HUES48 (cell line): ENCODE measurements at regions not wholly inside any gene's neighbourhood (a gene's known extent, or its start where the extent isn't known, plus 50 kb on each side); places are given as distances from the start of the nearest gene placed in this dataset.

Experiments
- H3K27ac ChIP-seq: one replicate; pipeline ENCODE4 v1.7.0; 2013; ENCODE audit warnings: low read depth, low read length, inconsistent platforms
- H3K27me3 ChIP-seq: 2 replicates; pipeline ENCODE4 v1.6.1; 2013; ENCODE audit warnings: mild to moderate bottlenecking, low read length; ENCODE audit not compliant: control insufficient read depth, insufficient read depth
- H3K36me3 ChIP-seq: 2 replicates; pipeline ENCODE4 v1.6.1; 2013; ENCODE audit warnings: low read length; ENCODE audit not compliant: control insufficient read depth, insufficient read depth
- H3K4me1 ChIP-seq: 2 replicates; pipeline ENCODE4 v1.6.1; 2013; ENCODE audit warnings: mild to moderate bottlenecking, low read length; ENCODE audit not compliant: control insufficient read depth, insufficient read depth
- H3K4me3 ChIP-seq: 2 replicates; pipeline ENCODE4 v1.5.1; 2013; ENCODE audit warnings: mild to moderate bottlenecking, low read depth, low read length
- H3K9ac ChIP-seq: 2 replicates; pipeline ENCODE4 v1.6.1; 2013; ENCODE audit warnings: mild to moderate bottlenecking, low read depth, low read length, moderate library complexity
- H3K9me3 ChIP-seq: 2 replicates; pipeline ENCODE4 v1.6.1; 2013; ENCODE audit warnings: low read length; ENCODE audit not compliant: control insufficient read depth, insufficient read depth

GRCh38 chr4:138646383-138646782 is 369.2 kb upstream of the NOCT start:
- no peak overlapping the region for H3K4me3 ChIP-seq
- no peaks in the 10 kb centered on the region for H3K36me3 ChIP-seq
- no peaks in the 10 kb centered on the region for H3K9me3 ChIP-seq
- H3K27me3 ChIP-seq = no peaks in the 10 kb centered on the region
- H3K27ac ChIP-seq = no peak overlapping the region
- H3K9ac ChIP-seq = no peak overlapping the region
- peaks cover 27% of the 10 kb centered on the region for H3K4me1 ChIP-seq

- H3K9me3 ChIP-seq = no peaks in the 10 kb centered on the region
- peaks cover 27% of the 10 kb centered on the region for H3K4me1 ChIP-seq
- H3K27ac ChIP-seq = no peak overlapping the region
- H3K36me3 ChIP-seq = no peaks in the 10 kb centered on the region
- H3K27me3 ChIP-seq = no peaks in the 10 kb centered on the region
- no peak overlapping the region for H3K4me3 ChIP-seq
- H3K9ac ChIP-seq = no peak overlapping the region
Measured at GRCh38 chr4:138645289-138645688, 370.3 kb upstream of the NOCT start.

- Histone ChIP-seq H3K9ac (no peak overlapping the region), H3K4me3 (no peak overlapping the region), H3K36me3 (no peaks in the 10 kb centered on the region), H3K27ac (no peak overlapping the region), H3K4me1 (peaks cover 27% of the 10 kb centered on the region), H3K9me3 (no peaks in the 10 kb centered on the region), H3K27me3 (no peaks in the 10 kb centered on the region)
Measured at GRCh38 chr4:138644322-138644721, 371.3 kb upstream of the NOCT start.

- H3K4me3 ChIP-seq = no peak overlapping the region
Measured at GRCh38 chr4:138643827-138644226, 371.8 kb upstream of the NOCT start.

GRCh38 chr4:138639018-138639741 is 376.4 kb upstream of the NOCT start:
- H3K27ac ChIP-seq = no peak overlapping the region
- no peak overlapping the region for H3K9ac ChIP-seq
- no peaks in the 10 kb centered on the region for H3K4me1 ChIP-seq
- no peaks in the 10 kb centered on the region for H3K9me3 ChIP-seq
- H3K4me3 ChIP-seq = no peak overlapping the region
- H3K27me3 ChIP-seq = no peaks in the 10 kb centered on the region
- H3K36me3 ChIP-seq = no peaks in the 10 kb centered on the region

More at GRCh38 chr4:138643827-138644226, 371.8 kb upstream of the NOCT start:
- H3K27ac ChIP-seq = no peak overlapping the region
- no peaks in the 10 kb centered on the region for H3K27me3 ChIP-seq
- no peaks in the 10 kb centered on the region for H3K9me3 ChIP-seq
- no peaks in the 10 kb centered on the region for H3K36me3 ChIP-seq
- H3K9ac ChIP-seq = no peak overlapping the region
- peaks cover 27% of the 10 kb centered on the region for H3K4me1 ChIP-seq

- Histone ChIP-seq H3K36me3 (no peaks in the 10 kb centered on the region), H3K4me1 (no peaks in the 10 kb centered on the region), H3K9me3 (no peaks in the 10 kb centered on the region), H3K9ac (no peak overlapping the region), H3K27me3 (no peaks in the 10 kb centered on the region), H3K27ac (no peak overlapping the region), H3K4me3 (no peak overlapping the region)
Measured at GRCh38 chr4:138636781-138637180, 378.8 kb upstream of the NOCT start.

GRCh38 chr4:138634915-138635314 is 380.7 kb upstream of the NOCT start:
- Histone ChIP-seq H3K36me3 (no peaks in the 10 kb centered on the region), H3K4me3 (no peak overlapping the region), H3K9me3 (no peaks in the 10 kb centered on the region), H3K27me3 (no peaks in the 10 kb centered on the region), H3K9ac (no peak overlapping the region), H3K27ac (no peak overlapping the region), H3K4me1 (peaks cover 4% of the 10 kb centered on the region; the same call in 1 of the 2 replicates)

GRCh38 chr4:138633580-138633904 is 382.0 kb upstream of the NOCT start:
- no peaks in the 10 kb centered on the region for H3K9me3 ChIP-seq

GRCh38 chr4:138632856-138633579 is 382.6 kb upstream of the NOCT start:
- Histone ChIP-seq H3K9me3 (no peaks in the 10 kb centered on the region), H3K27me3 (no peaks in the 10 kb centered on the region), H3K9ac (no peak overlapping the region), H3K4me3 (no peak overlapping the region), H3K27ac (no peak overlapping the region), H3K4me1 (peaks cover 4% of the 10 kb centered on the region; the same call in 1 of the 2 replicates), H3K36me3 (no peaks in the 10 kb centered on the region)

More at GRCh38 chr4:138633580-138633904, 382.0 kb upstream of the NOCT start:
- H3K27me3 ChIP-seq = no peaks in the 10 kb centered on the region
- H3K4me1 ChIP-seq = peaks cover 4% of the 10 kb centered on the region; the same call in 1 of the 2 replicates
- H3K4me3 ChIP-seq = no peak overlapping the region
- no peaks in the 10 kb centered on the region for H3K36me3 ChIP-seq
- no peak overlapping the region for H3K27ac ChIP-seq
- H3K9ac ChIP-seq = no peak overlapping the region

GRCh38 chr4:138630666-138631065 is 384.9 kb upstream of the NOCT start:
- H3K36me3 ChIP-seq = no peaks in the 10 kb centered on the region
- H3K27ac ChIP-seq = no peak overlapping the region
- H3K9me3 ChIP-seq = no peaks in the 10 kb centered on the region
- no peak overlapping the region for H3K9ac ChIP-seq
- no peaks in the 10 kb centered on the region for H3K27me3 ChIP-seq
- no peak overlapping the region for H3K4me3 ChIP-seq
- H3K4me1 ChIP-seq = peaks cover 4% of the 10 kb centered on the region; the same call in 1 of the 2 replicates

GRCh38 chr4:138629669-138630068 is 385.9 kb upstream of the NOCT start:
- Histone ChIP-seq H3K4me1 (peaks cover 4% of the 10 kb centered on the region; the same call in 1 of the 2 replicates), H3K27ac (no peak overlapping the region), H3K9ac (no peak overlapping the region), H3K4me3 (no peak overlapping the region), H3K36me3 (no peaks in the 10 kb centered on the region), H3K9me3 (no peaks in the 10 kb centered on the region), H3K27me3 (no peaks in the 10 kb centered on the region)
